GM06990 (cell line): ENCODE measurements at regions not wholly inside any gene's neighbourhood (a gene's known extent, or its start where the extent isn't known, plus 50 kb on each side); places are given as distances from the start of the nearest gene placed in this dataset.

Experiments used
- DNase-seq: peaks from one replicate; pipeline ENCODE4 v3.0.0-alpha.2; 2011; ENCODE audit not compliant: insufficient read length; ENCODE audit errors: extremely low read depth
- H3K27me3 ChIP-seq: replicated peaks from 2 replicates; pipeline ENCODE4 v1.6.0; 2011; ENCODE audit warnings: low read length; ENCODE audit not compliant: control insufficient read depth, insufficient read depth
- H3K36me3 ChIP-seq: 2 replicates; pipeline ENCODE4 v1.5.1; 2011; ENCODE audit warnings: low read length; ENCODE audit not compliant: control insufficient read depth, insufficient read depth
- H3K4me3 ChIP-seq: replicated peaks from 2 replicates; pipeline ENCODE4 v1.5.1; 2011; ENCODE audit warnings: low read depth, mild to moderate bottlenecking, control low read depth, low read length
- CTCF ChIP-seq: IDR thresholded peaks from 2 replicates; pipeline ENCODE4 v1.5.1; 2011; ENCODE audit warnings: low read length, control low read depth, mild to moderate bottlenecking, inconsistent platforms; ENCODE audit not compliant: insufficient read depth, poor library complexity, severe bottlenecking

GRCh38 chr7:136259074-136259473, 281.9 kb upstream of the MTPN start:
- no peaks in the 10 kb centered on the region for H3K27me3 ChIP-seq
- DNase-seq, result no peak
- no peak overlapping the region for H3K4me3 ChIP-seq
- no peak for TF ChIP-seq CTCF
- no peaks in the 10 kb centered on the region for H3K36me3 ChIP-seq

GRCh38 chr7:136256491-136256890, 279.3 kb upstream of the MTPN start:
- DNase-seq, result no peak
- Histone ChIP-seq H3K4me3 (no peak overlapping the region), H3K27me3 (no peaks in the 10 kb centered on the region), H3K36me3 (no peaks in the 10 kb centered on the region)
- no peak for TF ChIP-seq CTCF

- Histone ChIP-seq H3K4me3 (no peak overlapping the region), H3K36me3 (no peaks in the 10 kb centered on the region), H3K27me3 (no peaks in the 10 kb centered on the region)
- no peak for TF ChIP-seq CTCF
- no peak for DNase-seq
These were observed 277.0 kb upstream of the MTPN start for GRCh38 chr7:136254148-136254547.

GRCh38 chr7:136251826-136252225, 274.7 kb upstream of the MTPN start:
- H3K4me3 ChIP-seq, result no peak overlapping the region

GRCh38 chr7:136247211-136247610, 270.1 kb upstream of the MTPN start:
- no peaks in the 10 kb centered on the region for H3K27me3 ChIP-seq
- no peaks in the 10 kb centered on the region for H3K36me3 ChIP-seq
- no peak overlapping the region for H3K4me3 ChIP-seq
- no peak for DNase-seq
- TF ChIP-seq CTCF, result no peak

More at GRCh38 chr7:136251826-136252225, 274.7 kb upstream of the MTPN start:
- Histone ChIP-seq H3K27me3 (no peaks in the 10 kb centered on the region), H3K36me3 (no peaks in the 10 kb centered on the region)
- no peak for DNase-seq
- TF ChIP-seq CTCF, result no peak

GRCh38 chr7:136245327-136246004, 268.3 kb upstream of the MTPN start:
- no peaks in the 10 kb centered on the region for H3K36me3 ChIP-seq
- TF ChIP-seq CTCF, result no peak
- no peak for DNase-seq
- no peak overlapping the region for H3K4me3 ChIP-seq
- H3K27me3 ChIP-seq, result no peaks in the 10 kb centered on the region
